ENCODE measurements at regions not wholly inside any gene's neighbourhood (a gene's known extent, or its start where the extent isn't known, plus 50 kb on each side); places are given as distances from the start of the nearest gene placed in this dataset.

- TF ChIP-seq CTCF (IDR thresholded peaks at IDR 0.05; ENCODE audit: borderline replicate concordance) = no peak
- Histone ChIP-seq H3K27me3 (ENCODE audit: low read depth) (no peaks in the 10 kb centered on the region), H3K9me3 (replicated peaks) (peaks cover under 1% of the 10 kb centered on the region), H3K27ac (replicated peaks) (peak overlapping the region; percentile 40), H3K4me1 (no peaks in the 10 kb centered on the region), H3K4me3 (no peak overlapping the region), H3K36me3 (no peaks in the 10 kb centered on the region)
- DNase-seq = no peak
- intact Hi-C loops (cut with micrococcal nuclease) = no loop called here
Observed at GRCh38 chr10:3972460-3973301, 187.7 kb upstream of the KLF6 start.

- intact Hi-C loops (cut with micrococcal nuclease) = no loop called here
- Histone ChIP-seq H3K4me1 (no peaks in the 10 kb centered on the region), H3K27me3 (ENCODE audit: low read depth) (no peaks in the 10 kb centered on the region), H3K36me3 (no peaks in the 10 kb centered on the region), H3K27ac (replicated peaks) (no peak overlapping the region), H3K4me3 (no peak overlapping the region), H3K9me3 (replicated peaks) (no peaks in the 10 kb centered on the region)
- no peak for DNase-seq
- TF ChIP-seq CTCF (IDR thresholded peaks at IDR 0.05; ENCODE audit: borderline replicate concordance) = no peak
Observed at GRCh38 chr10:3971713-3972112, 186.7 kb upstream of the KLF6 start.

- no peak for TF ChIP-seq CTCF (IDR thresholded peaks at IDR 0.05; ENCODE audit: borderline replicate concordance)
- H3K27ac ChIP-seq (replicated peaks) = no peak overlapping the region
- no peaks in the 10 kb centered on the region for H3K9me3 ChIP-seq (replicated peaks)
- H3K4me3 ChIP-seq = no peak overlapping the region
- H3K27me3 ChIP-seq (ENCODE audit: low read depth) = no peaks in the 10 kb centered on the region
- no peaks in the 10 kb centered on the region for H3K36me3 ChIP-seq
- intact Hi-C loops (cut with micrococcal nuclease) = no loop called here
- no peak for DNase-seq
- H3K4me1 ChIP-seq = no peaks in the 10 kb centered on the region
Observed at GRCh38 chr10:3969876-3970666, 185.1 kb upstream of the KLF6 start.

GRCh38 chr10:3968727-3969126 lies 183.7 kb upstream of the KLF6 start:
- Histone ChIP-seq H3K27me3 (ENCODE audit: low read depth) (no peaks in the 10 kb centered on the region), H3K4me3 (no peak overlapping the region), H3K27ac (replicated peaks) (no peak overlapping the region), H3K36me3 (no peaks in the 10 kb centered on the region), H3K4me1 (no peaks in the 10 kb centered on the region), H3K9me3 (replicated peaks) (no peaks in the 10 kb centered on the region)
- DNase-seq = no peak
- intact Hi-C loops (cut with micrococcal nuclease) = no loop called here
- TF ChIP-seq CTCF (IDR thresholded peaks at IDR 0.05; ENCODE audit: borderline replicate concordance) = no peak

GRCh38 chr10:3964516-3964915 lies 179.5 kb upstream of the KLF6 start:
- no peaks in the 10 kb centered on the region for H3K9me3 ChIP-seq (replicated peaks)
- no peak overlapping the region for H3K4me3 ChIP-seq
- no peak for TF ChIP-seq CTCF (IDR thresholded peaks at IDR 0.05; ENCODE audit: borderline replicate concordance)
- H3K27me3 ChIP-seq (ENCODE audit: low read depth) = no peaks in the 10 kb centered on the region
- H3K4me1 ChIP-seq = peaks cover 6% of the 10 kb centered on the region
- no peak overlapping the region for H3K27ac ChIP-seq (replicated peaks)
- no peaks in the 10 kb centered on the region for H3K36me3 ChIP-seq
- intact Hi-C loops (cut with micrococcal nuclease) = no loop called here
- no peak for DNase-seq

Data from left ventricle myocardium inferior (tissue), 1 donor.